ENCODE measurements at regions not wholly inside any gene's neighbourhood (a gene's known extent, or its start where the extent isn't known, plus 50 kb on each side); places are given as distances from the start of the nearest gene placed in this dataset.
"Not testable (repeated sequence)": the region's sequence is repeated elsewhere in the genome, so short reads cannot be mapped to it uniquely, and the experiment has no call there.

GRCh38 chr10:28997734-28998133 is 291.1 kb upstream of the LYZL1 start:
- in situ Hi-C loops (cut with MboI; ENCODE audit: low sequenced_read_pairs, unreplicated experiment): no loop called here
- TF ChIP-seq CTCF (IDR thresholded peaks at IDR 0.05; ENCODE audit: borderline replicate concordance, control extremely low read depth, extremely low read depth, insufficient read depth, missing control alignments): no peak
- no peak for DNase-seq (ENCODE audit: low spot score)

- TF ChIP-seq CTCF (IDR thresholded peaks at IDR 0.05; ENCODE audit: borderline replicate concordance, control extremely low read depth, extremely low read depth, insufficient read depth, missing control alignments): no peak
- DNase-seq (ENCODE audit: low spot score): no peak
- in situ Hi-C loops (cut with MboI; ENCODE audit: low sequenced_read_pairs, unreplicated experiment): no loop called here
These were observed 287.1 kb upstream of the LYZL1 start for GRCh38 chr10:29001801-29002200.

GRCh38 chr10:29003014-29003413 is 285.9 kb upstream of the LYZL1 start:
- in situ Hi-C loops (cut with MboI; ENCODE audit: low sequenced_read_pairs, unreplicated experiment); DNase-seq (ENCODE audit: low spot score): not testable (repeated sequence)

- in situ Hi-C loops (cut with MboI; ENCODE audit: low sequenced_read_pairs, unreplicated experiment): no loop called here
- DNase-seq (ENCODE audit: low spot score): no peak
- TF ChIP-seq CTCF (IDR thresholded peaks at IDR 0.05; ENCODE audit: borderline replicate concordance, control extremely low read depth, extremely low read depth, insufficient read depth, missing control alignments): no peak
These were observed 282.9 kb upstream of the LYZL1 start for GRCh38 chr10:29005988-29006387.

GRCh38 chr10:29007370-29007747 is 281.5 kb upstream of the LYZL1 start:
- DNase-seq (ENCODE audit: low spot score): no peak
- in situ Hi-C loops (cut with MboI; ENCODE audit: low sequenced_read_pairs, unreplicated experiment): no loop called here
- no peak for TF ChIP-seq CTCF (IDR thresholded peaks at IDR 0.05; ENCODE audit: borderline replicate concordance, control extremely low read depth, extremely low read depth, insufficient read depth, missing control alignments)

- DNase-seq (ENCODE audit: low spot score): no peak
These were observed 280.9 kb upstream of the LYZL1 start for GRCh38 chr10:29007748-29008610.

More at GRCh38 chr10:29007748-29008610, 280.9 kb upstream of the LYZL1 start:
- TF ChIP-seq CTCF (IDR thresholded peaks at IDR 0.05; ENCODE audit: borderline replicate concordance, control extremely low read depth, extremely low read depth, insufficient read depth, missing control alignments): no peak
- in situ Hi-C loops (cut with MboI; ENCODE audit: low sequenced_read_pairs, unreplicated experiment): no loop called here
